ENCODE measurements at regions not wholly inside any gene's neighbourhood (a gene's known extent, or its start where the extent isn't known, plus 50 kb on each side); places are given as distances from the start of the nearest gene placed in this dataset.

- TF ChIP-seq CTCF (conservative IDR thresholded peaks at IDR 0.05; ENCODE audit: low read depth, low read length): no peak
- no peak for TF ChIP-seq EZH2 (IDR thresholded peaks at IDR 0.05; ENCODE audit: borderline replicate concordance, low read depth, low read length, poor library complexity, severe bottlenecking)
Observed at GRCh38 chr2:129642526-129643043, 336.9 kb upstream of the RAB6C start.

Measured in A673 (cell line).